ENCODE measurements at regions not wholly inside any gene's neighbourhood (a gene's known extent, or its start where the extent isn't known, plus 50 kb on each side); places are given as distances from the start of the nearest gene placed in this dataset.

DNA sequence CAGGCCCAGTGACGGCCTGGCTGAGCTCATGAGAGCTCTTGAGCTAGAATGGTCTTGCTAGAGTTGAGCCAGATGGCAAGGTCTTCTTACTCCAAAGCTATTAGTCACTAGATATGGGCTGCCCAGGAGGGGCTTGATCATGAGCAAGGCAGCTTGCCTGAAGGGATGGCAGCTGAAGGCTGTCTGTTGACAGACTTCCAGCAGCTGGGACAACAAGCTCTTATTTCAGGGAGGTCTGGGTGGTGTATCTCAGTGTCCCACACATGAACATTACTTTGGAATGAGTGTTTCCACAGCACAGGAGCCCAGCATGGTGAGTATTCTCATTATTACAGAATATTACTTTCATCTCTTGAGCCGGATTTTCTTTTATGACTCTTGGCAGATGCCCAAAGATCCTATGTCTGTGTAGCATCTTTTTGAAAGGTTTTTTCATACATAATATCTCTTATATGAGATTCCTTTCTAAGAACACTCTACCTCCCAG, 414.1 kb downstream of the ARHGEF28 start (continued):
- TF ChIP-seq CTCF (conservative IDR thresholded peaks at IDR 0.05; ENCODE audit: low read depth in 2 of 2) (no peak), EZH2phosphoT487 (IDR thresholded peaks at IDR 0.05; ENCODE audit: unreplicated experiment) (no peak), POLR2AphosphoS5 (IDR thresholded peaks at IDR 0.05; ENCODE audit: low read depth) (no peak), NANOG (IDR thresholded peaks at IDR 0.05; ENCODE audit: borderline replicate concordance) (no peak), ZNF331 (CRISPR knock-in tag; IDR thresholded peaks at IDR 0.05; ENCODE audit: low read depth) (no peak)
- TF ChIP-seq, protein P1, sequence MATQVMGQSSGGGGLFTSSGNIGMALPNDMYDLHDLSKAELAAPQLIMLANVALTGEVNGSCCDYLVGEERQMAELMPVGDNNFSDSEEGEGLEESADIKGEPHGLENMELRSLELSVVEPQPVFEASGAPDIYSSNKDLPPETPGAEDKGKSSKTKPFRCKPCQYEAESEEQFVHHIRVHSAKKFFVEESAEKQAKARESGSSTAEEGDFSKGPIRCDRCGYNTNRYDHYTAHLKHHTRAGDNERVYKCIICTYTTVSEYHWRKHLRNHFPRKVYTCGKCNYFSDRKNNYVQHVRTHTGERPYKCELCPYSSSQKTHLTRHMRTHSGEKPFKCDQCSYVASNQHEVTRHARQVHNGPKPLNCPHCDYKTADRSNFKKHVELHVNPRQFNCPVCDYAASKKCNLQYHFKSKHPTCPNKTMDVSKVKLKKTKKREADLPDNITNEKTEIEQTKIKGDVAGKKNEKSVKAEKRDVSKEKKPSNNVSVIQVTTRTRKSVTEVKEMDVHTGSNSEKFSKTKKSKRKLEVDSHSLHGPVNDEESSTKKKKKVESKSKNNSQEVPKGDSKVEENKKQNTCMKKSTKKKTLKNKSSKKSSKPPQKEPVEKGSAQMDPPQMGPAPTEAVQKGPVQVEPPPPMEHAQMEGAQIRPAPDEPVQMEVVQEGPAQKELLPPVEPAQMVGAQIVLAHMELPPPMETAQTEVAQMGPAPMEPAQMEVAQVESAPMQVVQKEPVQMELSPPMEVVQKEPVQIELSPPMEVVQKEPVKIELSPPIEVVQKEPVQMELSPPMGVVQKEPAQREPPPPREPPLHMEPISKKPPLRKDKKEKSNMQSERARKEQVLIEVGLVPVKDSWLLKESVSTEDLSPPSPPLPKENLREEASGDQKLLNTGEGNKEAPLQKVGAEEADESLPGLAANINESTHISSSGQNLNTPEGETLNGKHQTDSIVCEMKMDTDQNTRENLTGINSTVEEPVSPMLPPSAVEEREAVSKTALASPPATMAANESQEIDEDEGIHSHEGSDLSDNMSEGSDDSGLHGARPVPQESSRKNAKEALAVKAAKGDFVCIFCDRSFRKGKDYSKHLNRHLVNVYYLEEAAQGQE (IDR thresholded peaks at IDR 0.05; ENCODE audit: unreplicated experiment) = no peak

DNA sequence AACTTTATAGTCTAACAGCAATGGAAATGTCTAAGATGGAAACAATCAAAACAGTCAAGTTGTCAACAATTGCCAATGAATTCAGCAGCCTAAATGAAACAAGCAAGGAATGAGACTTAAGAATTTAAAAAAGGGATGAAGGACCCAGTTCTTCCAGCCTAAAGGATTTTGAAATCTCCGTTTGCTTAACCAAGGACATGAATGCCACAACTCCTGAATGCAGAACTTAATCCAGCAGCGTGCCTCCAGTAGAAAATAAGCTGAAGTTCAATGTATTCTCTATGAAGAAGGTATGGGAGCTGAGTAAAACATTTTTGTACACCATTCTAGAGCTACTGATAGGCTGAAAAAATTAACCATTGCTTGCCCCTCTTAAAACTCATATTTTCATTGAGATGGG, 411.3 kb downstream of the ARHGEF28 start:
- no peaks in the 10 kb centered on the region for H3K9me3 Mint-ChIP-seq
- Histone ChIP-seq H3K27me3 (ENCODE audit: insufficient read depth) (no peaks in the 10 kb centered on the region), H3K9me2 (ENCODE audit: insufficient read depth) (no peaks in the 10 kb centered on the region), H3K79me2 (replicated peaks; ENCODE audit: insufficient read depth) (no peaks in the 10 kb centered on the region), H3K36me3 (ENCODE audit: insufficient read depth) (no peaks in the 10 kb centered on the region), H3K4me1 (ENCODE audit: insufficient read depth) (no peaks in the 10 kb centered on the region), H3K4me2 (no peak overlapping the region), H4K20me1 (replicated peaks; ENCODE audit: insufficient read depth) (no peaks in the 10 kb centered on the region), H3K4me3 (no peak overlapping the region), H2AFZ (no peak overlapping the region), H3K27ac (ENCODE audit: low read depth) (no peak overlapping the region), H3F3A (replicated peaks; ENCODE audit: low read depth) (no peaks in the 10 kb centered on the region)
- no peaks in the 10 kb centered on the region for H3K36me3 Mint-ChIP-seq (ENCODE audit: low read depth)
- ATAC-seq (no peak), DNase-seq (ENCODE audit: low spot score) (no peak)
- H3K4me1 Mint-ChIP-seq = peaks cover 8% of the 10 kb centered on the region; the same call in 2 of the 3 replicates
- no peak overlapping the region for H3K4me3 Mint-ChIP-seq
- H3K27me3 Mint-ChIP-seq (ENCODE audit: insufficient read depth, low read depth, poor library complexity) = no peaks in the 10 kb centered on the region
- no peak for TF ChIP-seq CTCF (conservative IDR thresholded peaks at IDR 0.05; ENCODE audit: low read depth in 2 of 2)
- TF ChIP-seq NANOG (IDR thresholded peaks at IDR 0.05; ENCODE audit: borderline replicate concordance) = no peak
- no peak for TF ChIP-seq ZNF331 (CRISPR knock-in tag; IDR thresholded peaks at IDR 0.05; ENCODE audit: low read depth)
- TF ChIP-seq JUNB (IDR thresholded peaks at IDR 0.05; ENCODE audit: unreplicated experiment) = no peak
- no peak overlapping the region for H3K27ac Mint-ChIP-seq

Measured in GM23338 (cell line).